Liver (tissue), 8 donors: ENCODE measurements at regions not wholly inside any gene's neighbourhood (a gene's known extent, or its start where the extent isn't known, plus 50 kb on each side); places are given as distances from the start of the nearest gene placed in this dataset.

Experiments used
- DNase-seq: peaks from one replicate; pipeline ENCODE4 v3.0.0-alpha.2; 2017; ENCODE audit warnings: low spot score
- H3K27ac ChIP-seq, 2 donors: one replicate each; pipeline ENCODE4 v1.7.0; 2013; ENCODE audit warnings: inconsistent platforms in 2 of 2, low read length in 2 of 2, control low read depth in 1 of 2, low read depth in 1 of 2, mild to moderate bottlenecking in 1 of 2
- H3K27me3 ChIP-seq, 4 donors: one replicate each; pipeline versions ENCODE4 v1.6.1 to v1.7.0; 2013; ENCODE audit warnings: low read length in 3 of 4, inconsistent platforms in 1 of 4, mild to moderate bottlenecking in 1 of 4, moderate library complexity in 1 of 4; ENCODE audit not compliant: control insufficient read depth in 4 of 4, insufficient read depth in 4 of 4
- H3K36me3 ChIP-seq, 4 donors: one replicate each; pipeline versions ENCODE4 v1.6.1 to v1.7.0; 2013; ENCODE audit warnings: low read length in 3 of 4, mild to moderate bottlenecking in 3 of 4, low read depth in 1 of 4, moderate library complexity in 1 of 4; ENCODE audit not compliant: control insufficient read depth in 4 of 4, insufficient read depth in 3 of 4
- H3K4me1 ChIP-seq, 4 donors: one replicate each; pipeline versions ENCODE4 v1.6.1 to v1.7.0; 2013; ENCODE audit warnings: low read length in 3 of 4, mild to moderate bottlenecking in 3 of 4, moderate library complexity in 1 of 4; ENCODE audit not compliant: control insufficient read depth in 4 of 4, insufficient read depth in 4 of 4
- H3K4me3 ChIP-seq, 3 donors: one replicate each; pipeline versions ENCODE4 v1.6.1 to v1.7.0; 2013; ENCODE audit warnings: low read length in 3 of 3, control low read depth in 1 of 3, low read depth in 1 of 3, mild to moderate bottlenecking in 1 of 3
- H3K9ac ChIP-seq, 2 donors: one replicate each; pipeline ENCODE4 v1.7.0; 2013; ENCODE audit warnings: low read length in 2 of 2, mild to moderate bottlenecking in 2 of 2, moderate library complexity in 2 of 2, control low read depth in 1 of 2, low read depth in 1 of 2
- H3K9me3 ChIP-seq, 4 donors: one replicate each; pipeline versions ENCODE4 v1.6.1 to v1.7.0; 2013; ENCODE audit warnings: low read length in 3 of 4; ENCODE audit not compliant: control insufficient read depth in 4 of 4
- FOXA1 ChIP-seq: IDR thresholded peaks from 2 replicates; pipeline ENCODE4 v1.6.1; 2016; ENCODE audit warnings: antibody characterized with exemption
- FOXA2 ChIP-seq: IDR thresholded peaks from 2 replicates; pipeline ENCODE4 v1.6.1; 2016; ENCODE audit warnings: antibody characterized with exemption
- GABPA ChIP-seq, 2 donors: IDR thresholded peaks in 1 of 2; conservative IDR thresholded peaks in 1 of 2; 2 replicates each; pipeline ENCODE4 v1.6.1; 2016; ENCODE audit warnings: antibody characterized with exemption in 2 of 2, mild to moderate bottlenecking in 1 of 2, moderate library complexity in 1 of 2
- HNF4A ChIP-seq, 2 donors: conservative IDR thresholded peaks; 2 replicates each; pipeline ENCODE4 v1.6.1; 2016; ENCODE audit warnings: antibody characterized with exemption in 2 of 2, mild to moderate bottlenecking in 2 of 2
- HNF4G ChIP-seq: IDR thresholded peaks from 2 replicates; pipeline ENCODE4 v1.6.1; 2016; ENCODE audit warnings: antibody characterized with exemption
- RAD21 ChIP-seq, 2 donors: IDR thresholded peaks; 2 replicates each; pipeline ENCODE4 v1.6.1; 2016; ENCODE audit warnings: antibody characterized with exemption in 2 of 2, mild to moderate bottlenecking in 2 of 2
- SP1 ChIP-seq: IDR thresholded peaks from 2 replicates; pipeline ENCODE4 v1.6.1; 2018; ENCODE audit warnings: antibody characterized with exemption, mild to moderate bottlenecking
- TAF1 ChIP-seq: conservative IDR thresholded peaks from 2 replicates; pipeline ENCODE4 v1.6.1; 2016; ENCODE audit warnings: antibody characterized with exemption, mild to moderate bottlenecking
- WGBS: extraction: QIAGEN DNeasy Blood & Tissue Kit; methylation state at CpG from one replicate; pipeline ENCODE4 v1.1.7; 2013; 5-methylcytosine and 5-hydroxymethylcytosine counted together
- TF ChIP-seq, protein P1 (sequence below): IDR thresholded peaks from 2 replicates; pipeline ENCODE4 v1.6.1; 2016; ENCODE audit warnings: antibody characterized with exemption, mild to moderate bottlenecking
- TF ChIP-seq, protein P2 (sequence below): IDR thresholded peaks from 2 replicates; pipeline ENCODE4 v1.6.1; 2016; ENCODE audit warnings: antibody characterized with exemption
- TF ChIP-seq, protein P3 (sequence below): fragments of 150-350 bp; IDR thresholded peaks from 2 replicates; pipeline ENCODE4 v1.5.1; 2017; ENCODE audit warnings: improper control_type of control experiment, low read depth, low read length; ENCODE audit not compliant: missing input control
- TF ChIP-seq, protein P4 (sequence below): IDR thresholded peaks from 2 replicates; pipeline ENCODE4 v1.6.1; 2016; ENCODE audit warnings: antibody characterized with exemption
- donor health status: healthy.
- donor health status: healthy.
- donor health status: healthy.
- donor health status: healthy.
- donor health status: healthy.

DNA sequence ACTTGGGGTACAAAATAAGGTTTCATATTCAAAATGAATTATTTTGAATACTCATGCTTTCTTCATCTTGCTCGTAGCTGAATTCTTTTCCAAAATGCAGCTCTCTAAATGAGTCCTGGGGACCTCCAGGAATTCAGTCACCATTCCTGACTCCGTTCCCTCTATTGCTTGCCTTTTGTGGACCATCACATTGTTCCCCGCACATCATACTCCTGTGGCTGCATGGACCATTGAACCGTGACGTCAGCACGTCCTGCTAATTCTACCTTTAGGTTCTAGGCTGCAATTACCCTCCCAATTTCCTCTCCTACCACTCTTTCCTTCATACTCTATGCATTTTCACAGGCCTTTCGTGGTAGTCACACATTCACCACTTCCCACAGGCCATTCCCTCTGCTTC is 173.1 kb upstream of the ID4 start:
- TF ChIP-seq HNF4G (no peak), SP1 (no peak), FOXA1 (no peak), GABPA (IDR thresholded peaks at IDR 0.05 in 1 of 2, conservative IDR thresholded peaks at IDR 0.05 in 1 of 2) (no peak)
- TF ChIP-seq, protein P1, sequence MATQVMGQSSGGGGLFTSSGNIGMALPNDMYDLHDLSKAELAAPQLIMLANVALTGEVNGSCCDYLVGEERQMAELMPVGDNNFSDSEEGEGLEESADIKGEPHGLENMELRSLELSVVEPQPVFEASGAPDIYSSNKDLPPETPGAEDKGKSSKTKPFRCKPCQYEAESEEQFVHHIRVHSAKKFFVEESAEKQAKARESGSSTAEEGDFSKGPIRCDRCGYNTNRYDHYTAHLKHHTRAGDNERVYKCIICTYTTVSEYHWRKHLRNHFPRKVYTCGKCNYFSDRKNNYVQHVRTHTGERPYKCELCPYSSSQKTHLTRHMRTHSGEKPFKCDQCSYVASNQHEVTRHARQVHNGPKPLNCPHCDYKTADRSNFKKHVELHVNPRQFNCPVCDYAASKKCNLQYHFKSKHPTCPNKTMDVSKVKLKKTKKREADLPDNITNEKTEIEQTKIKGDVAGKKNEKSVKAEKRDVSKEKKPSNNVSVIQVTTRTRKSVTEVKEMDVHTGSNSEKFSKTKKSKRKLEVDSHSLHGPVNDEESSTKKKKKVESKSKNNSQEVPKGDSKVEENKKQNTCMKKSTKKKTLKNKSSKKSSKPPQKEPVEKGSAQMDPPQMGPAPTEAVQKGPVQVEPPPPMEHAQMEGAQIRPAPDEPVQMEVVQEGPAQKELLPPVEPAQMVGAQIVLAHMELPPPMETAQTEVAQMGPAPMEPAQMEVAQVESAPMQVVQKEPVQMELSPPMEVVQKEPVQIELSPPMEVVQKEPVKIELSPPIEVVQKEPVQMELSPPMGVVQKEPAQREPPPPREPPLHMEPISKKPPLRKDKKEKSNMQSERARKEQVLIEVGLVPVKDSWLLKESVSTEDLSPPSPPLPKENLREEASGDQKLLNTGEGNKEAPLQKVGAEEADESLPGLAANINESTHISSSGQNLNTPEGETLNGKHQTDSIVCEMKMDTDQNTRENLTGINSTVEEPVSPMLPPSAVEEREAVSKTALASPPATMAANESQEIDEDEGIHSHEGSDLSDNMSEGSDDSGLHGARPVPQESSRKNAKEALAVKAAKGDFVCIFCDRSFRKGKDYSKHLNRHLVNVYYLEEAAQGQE = no peak
- TF ChIP-seq, protein P2, sequence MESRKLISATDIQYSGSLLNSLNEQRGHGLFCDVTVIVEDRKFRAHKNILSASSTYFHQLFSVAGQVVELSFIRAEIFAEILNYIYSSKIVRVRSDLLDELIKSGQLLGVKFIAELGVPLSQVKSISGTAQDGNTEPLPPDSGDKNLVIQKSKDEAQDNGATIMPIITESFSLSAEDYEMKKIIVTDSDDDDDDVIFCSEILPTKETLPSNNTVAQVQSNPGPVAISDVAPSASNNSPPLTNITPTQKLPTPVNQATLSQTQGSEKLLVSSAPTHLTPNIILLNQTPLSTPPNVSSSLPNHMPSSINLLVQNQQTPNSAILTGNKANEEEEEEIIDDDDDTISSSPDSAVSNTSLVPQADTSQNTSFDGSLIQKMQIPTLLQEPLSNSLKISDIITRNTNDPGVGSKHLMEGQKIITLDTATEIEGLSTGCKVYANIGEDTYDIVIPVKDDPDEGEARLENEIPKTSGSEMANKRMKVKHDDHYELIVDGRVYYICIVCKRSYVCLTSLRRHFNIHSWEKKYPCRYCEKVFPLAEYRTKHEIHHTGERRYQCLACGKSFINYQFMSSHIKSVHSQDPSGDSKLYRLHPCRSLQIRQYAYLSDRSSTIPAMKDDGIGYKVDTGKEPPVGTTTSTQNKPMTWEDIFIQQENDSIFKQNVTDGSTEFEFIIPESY = no peak
- TF ChIP-seq, protein P3, sequence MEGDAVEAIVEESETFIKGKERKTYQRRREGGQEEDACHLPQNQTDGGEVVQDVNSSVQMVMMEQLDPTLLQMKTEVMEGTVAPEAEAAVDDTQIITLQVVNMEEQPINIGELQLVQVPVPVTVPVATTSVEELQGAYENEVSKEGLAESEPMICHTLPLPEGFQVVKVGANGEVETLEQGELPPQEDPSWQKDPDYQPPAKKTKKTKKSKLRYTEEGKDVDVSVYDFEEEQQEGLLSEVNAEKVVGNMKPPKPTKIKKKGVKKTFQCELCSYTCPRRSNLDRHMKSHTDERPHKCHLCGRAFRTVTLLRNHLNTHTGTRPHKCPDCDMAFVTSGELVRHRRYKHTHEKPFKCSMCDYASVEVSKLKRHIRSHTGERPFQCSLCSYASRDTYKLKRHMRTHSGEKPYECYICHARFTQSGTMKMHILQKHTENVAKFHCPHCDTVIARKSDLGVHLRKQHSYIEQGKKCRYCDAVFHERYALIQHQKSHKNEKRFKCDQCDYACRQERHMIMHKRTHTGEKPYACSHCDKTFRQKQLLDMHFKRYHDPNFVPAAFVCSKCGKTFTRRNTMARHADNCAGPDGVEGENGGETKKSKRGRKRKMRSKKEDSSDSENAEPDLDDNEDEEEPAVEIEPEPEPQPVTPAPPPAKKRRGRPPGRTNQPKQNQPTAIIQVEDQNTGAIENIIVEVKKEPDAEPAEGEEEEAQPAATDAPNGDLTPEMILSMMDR = no peak
- no peak overlapping the region for H3K4me3 ChIP-seq
- H3K27me3 ChIP-seq = no peaks in the 10 kb centered on the region
- H3K36me3 ChIP-seq = no peaks in the 10 kb centered on the region
- H3K9ac ChIP-seq = no peak overlapping the region
- DNase-seq = no peak
- H3K9me3 ChIP-seq = no peaks in the 10 kb centered on the region
- H3K4me1 ChIP-seq = peaks cover 0 to 1% (median 0%) of the 10 kb centered on the region in 4 donors
- 72% methylated on average over 7 of the region's 7 CpGs for WGBS
- no peak overlapping the region for H3K27ac ChIP-seq

DNA sequence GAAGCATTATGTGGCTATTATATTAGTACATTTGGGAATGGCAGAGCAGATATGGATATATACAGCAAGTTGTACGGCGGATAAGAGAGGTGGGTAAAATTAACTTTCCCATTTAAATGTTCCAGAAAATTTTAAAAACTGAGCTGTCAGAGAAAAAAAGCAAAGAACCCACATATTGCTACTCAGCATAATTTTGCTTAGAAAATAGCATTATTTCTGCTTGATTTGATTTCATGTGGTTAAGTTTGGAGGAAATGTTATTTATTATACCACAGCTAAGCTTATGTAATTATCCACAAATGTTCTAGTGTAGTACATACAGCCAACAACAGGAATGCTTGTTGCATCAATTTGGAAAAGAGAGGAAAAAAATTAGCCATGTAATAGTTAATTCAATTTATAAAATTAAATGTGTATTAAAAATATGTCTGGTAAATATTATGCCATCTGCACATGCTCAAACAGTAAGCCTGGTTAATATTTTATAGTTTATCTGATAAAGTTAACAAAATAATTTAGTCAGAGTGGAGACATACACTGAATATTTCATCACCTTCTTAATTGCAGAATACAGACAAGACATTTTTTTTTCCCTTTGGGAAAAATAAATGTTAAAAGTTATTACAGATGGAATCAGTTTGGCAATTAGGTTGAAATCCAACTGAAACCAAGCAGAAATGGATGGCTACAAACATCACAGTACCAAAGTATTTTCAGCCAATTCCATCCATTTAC is 172.1 kb upstream of the ID4 start:
- 96% methylated on average over 2 of the region's 2 CpGs for WGBS
- no peaks in the 10 kb centered on the region for H3K27me3 ChIP-seq
- H3K36me3 ChIP-seq = no peaks in the 10 kb centered on the region
- no peaks in the 10 kb centered on the region for H3K9me3 ChIP-seq
- no peak overlapping the region for H3K27ac ChIP-seq
- no peak overlapping the region for H3K4me3 ChIP-seq
- peaks cover 0 to 1% (median 0%) of the 10 kb centered on the region in 4 donors for H3K4me1 ChIP-seq
- TF ChIP-seq FOXA2 = no peak
- no peak overlapping the region for H3K9ac ChIP-seq
- no peak for DNase-seq

DNA sequence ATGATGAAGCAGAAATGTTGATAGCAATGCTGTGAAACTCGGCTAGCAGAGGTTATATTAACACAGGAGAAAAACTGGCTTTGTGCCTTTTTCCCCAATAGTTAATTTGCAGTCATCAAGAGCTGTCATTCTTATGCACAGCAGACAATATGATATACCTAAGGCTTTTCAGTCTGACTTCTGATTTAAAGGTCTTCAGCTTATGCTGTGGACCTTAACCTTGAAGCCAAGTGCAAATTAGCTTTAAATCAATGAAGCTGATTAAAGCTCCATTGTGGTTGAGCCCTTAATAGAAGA is 171.6 kb upstream of the ID4 start:
- Histone ChIP-seq H3K36me3 (no peaks in the 10 kb centered on the region), H3K27ac (no peak overlapping the region), H3K4me1 (peaks cover 0 to 1% (median 0%) of the 10 kb centered on the region in 4 donors), H3K4me3 (no peak overlapping the region), H3K9me3 (no peaks in the 10 kb centered on the region), H3K27me3 (no peaks in the 10 kb centered on the region), H3K9ac (no peak overlapping the region)
- 23% methylated on average over 1 of the region's 1 CpG for WGBS
- DNase-seq = no peak
- TF ChIP-seq FOXA2 (no peak), TAF1 (no peak), SP1 (no peak), RAD21 (IDR thresholded peaks at IDR 0.05) (no peak), HNF4A (conservative IDR thresholded peaks at IDR 0.05) (no peak)
- TF ChIP-seq, protein P2 = no peak
- TF ChIP-seq, protein P1 = no peak
- TF ChIP-seq, protein P4, sequence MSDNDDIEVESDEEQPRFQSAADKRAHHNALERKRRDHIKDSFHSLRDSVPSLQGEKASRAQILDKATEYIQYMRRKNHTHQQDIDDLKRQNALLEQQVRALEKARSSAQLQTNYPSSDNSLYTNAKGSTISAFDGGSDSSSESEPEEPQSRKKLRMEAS = no peak
